ENCODE measurements at regions not wholly inside any gene's neighbourhood (a gene's known extent, or its start where the extent isn't known, plus 50 kb on each side); places are given as distances from the start of the nearest gene placed in this dataset.

- Histone ChIP-seq H3K79me2 (ENCODE audit: insufficient read depth, low read length) (no peaks in the 10 kb centered on the region), H3K36me3 (ENCODE audit: insufficient read depth, low read length) (no peaks in the 10 kb centered on the region), H3K4me1 (ENCODE audit: insufficient read depth, low read length, poor library complexity, severe bottlenecking) (no peaks in the 10 kb centered on the region), H4K20me1 (ENCODE audit: insufficient read depth, low read length, poor library complexity, severe bottlenecking) (no peaks in the 10 kb centered on the region), H3K9me2 (replicated peaks; ENCODE audit: low read depth, low read length) (no peaks in the 10 kb centered on the region), H3K4me2 (ENCODE audit: low read depth, low read length, poor library complexity, severe bottlenecking) (no peak overlapping the region), H3K9me3 (ENCODE audit: insufficient read depth, low read depth, low read length) (no peaks in the 10 kb centered on the region), H3K9ac (ENCODE audit: low read depth, low read length, poor library complexity, severe bottlenecking) (no peak overlapping the region), H3K27me3 (ENCODE audit: insufficient read depth, low read length, poor library complexity, severe bottlenecking) (no peaks in the 10 kb centered on the region), H3K4me3 (ENCODE audit: low read length, poor library complexity, severe bottlenecking) (no peak overlapping the region), H3F3A (ENCODE audit: low read depth) (no peaks in the 10 kb centered on the region), H2AFZ (ENCODE audit: low read length) (no peak overlapping the region)
- TF ChIP-seq EZH2phosphoT487 (IDR thresholded peaks at IDR 0.05; ENCODE audit: borderline replicate concordance) (no peak), CTCF (conservative IDR thresholded peaks at IDR 0.05; ENCODE audit: low read length) (no peak)
Measured at GRCh38 chr20:52817981-52818380, 154.2 kb upstream of the TSHZ2 start.

GRCh38 chr20:52817511-52817910 lies 154.6 kb upstream of the TSHZ2 start:
- Histone ChIP-seq H3K36me3 (ENCODE audit: insufficient read depth, low read length) (no peaks in the 10 kb centered on the region), H3K27me3 (ENCODE audit: insufficient read depth, low read length, poor library complexity, severe bottlenecking) (no peaks in the 10 kb centered on the region), H3K9ac (ENCODE audit: low read depth, low read length, poor library complexity, severe bottlenecking) (no peak overlapping the region), H3K4me1 (ENCODE audit: insufficient read depth, low read length, poor library complexity, severe bottlenecking) (no peaks in the 10 kb centered on the region), H3K9me3 (ENCODE audit: insufficient read depth, low read depth, low read length) (no peaks in the 10 kb centered on the region), H3K9me2 (replicated peaks; ENCODE audit: low read depth, low read length) (no peaks in the 10 kb centered on the region), H3K4me3 (ENCODE audit: low read length, poor library complexity, severe bottlenecking) (no peak overlapping the region), H3K79me2 (ENCODE audit: insufficient read depth, low read length) (no peaks in the 10 kb centered on the region), H3K4me2 (ENCODE audit: low read depth, low read length, poor library complexity, severe bottlenecking) (no peak overlapping the region), H3F3A (ENCODE audit: low read depth) (no peaks in the 10 kb centered on the region), H2AFZ (ENCODE audit: low read length) (no peak overlapping the region), H4K20me1 (ENCODE audit: insufficient read depth, low read length, poor library complexity, severe bottlenecking) (no peaks in the 10 kb centered on the region)
- TF ChIP-seq EZH2phosphoT487 (IDR thresholded peaks at IDR 0.05; ENCODE audit: borderline replicate concordance): no peak
- TF ChIP-seq CTCF (conservative IDR thresholded peaks at IDR 0.05; ENCODE audit: low read length): no peak

- Histone ChIP-seq H3K9me3 (ENCODE audit: insufficient read depth, low read depth, low read length) (no peaks in the 10 kb centered on the region), H3K79me2 (ENCODE audit: insufficient read depth, low read length) (no peaks in the 10 kb centered on the region), H3K9ac (ENCODE audit: low read depth, low read length, poor library complexity, severe bottlenecking) (no peak overlapping the region), H3K9me2 (replicated peaks; ENCODE audit: low read depth, low read length) (no peaks in the 10 kb centered on the region), H3K27me3 (ENCODE audit: insufficient read depth, low read length, poor library complexity, severe bottlenecking) (no peaks in the 10 kb centered on the region), H3K4me2 (ENCODE audit: low read depth, low read length, poor library complexity, severe bottlenecking) (no peak overlapping the region), H2AFZ (ENCODE audit: low read length) (no peak overlapping the region), H3F3A (ENCODE audit: low read depth) (no peaks in the 10 kb centered on the region), H3K4me3 (ENCODE audit: low read length, poor library complexity, severe bottlenecking) (no peak overlapping the region), H3K4me1 (ENCODE audit: insufficient read depth, low read length, poor library complexity, severe bottlenecking) (no peaks in the 10 kb centered on the region), H3K36me3 (ENCODE audit: insufficient read depth, low read length) (no peaks in the 10 kb centered on the region), H4K20me1 (ENCODE audit: insufficient read depth, low read length, poor library complexity, severe bottlenecking) (no peaks in the 10 kb centered on the region)
- no peak for TF ChIP-seq CTCF (conservative IDR thresholded peaks at IDR 0.05; ENCODE audit: low read length)
- TF ChIP-seq EZH2phosphoT487 (IDR thresholded peaks at IDR 0.05; ENCODE audit: borderline replicate concordance): no peak
Measured at GRCh38 chr20:52814371-52814770, 157.8 kb upstream of the TSHZ2 start.
